ENCODE measurements at regions not wholly inside any gene's neighbourhood (a gene's known extent, or its start where the extent isn't known, plus 50 kb on each side); places are given as distances from the start of the nearest gene placed in this dataset.

GRCh38 chr2:18439716-18440115, 120.7 kb downstream of the RDH14 start:
- H2AFZ ChIP-seq, result no peak overlapping the region
- ATAC-seq (no peak), DNase-seq (ENCODE audit: low spot score) (no peak)
- no peaks in the 10 kb centered on the region for H3K79me2 ChIP-seq (replicated peaks; ENCODE audit: insufficient read depth)
- no peak overlapping the region for H3K4me3 ChIP-seq
- no peak overlapping the region for H3K27ac ChIP-seq (ENCODE audit: low read depth)
- H4K20me1 ChIP-seq (replicated peaks; ENCODE audit: insufficient read depth), result no peaks in the 10 kb centered on the region
- H3K27ac Mint-ChIP-seq, result no peak overlapping the region
- no peaks in the 10 kb centered on the region for H3K27me3 ChIP-seq (ENCODE audit: insufficient read depth)
- no peaks in the 10 kb centered on the region for H3K27me3 Mint-ChIP-seq (ENCODE audit: insufficient read depth, low read depth, poor library complexity)
- TF ChIP-seq NANOG (IDR thresholded peaks at IDR 0.05; ENCODE audit: borderline replicate concordance) (no peak), STAT1 (IDR thresholded peaks at IDR 0.05; ENCODE audit: unreplicated experiment) (no peak), CTCF (conservative IDR thresholded peaks at IDR 0.05; ENCODE audit: low read depth in 2 of 2) (no peak), JUNB (IDR thresholded peaks at IDR 0.05; ENCODE audit: unreplicated experiment) (no peak), POLR2AphosphoS5 (IDR thresholded peaks at IDR 0.05; ENCODE audit: low read depth) (no peak), ZNF331 (CRISPR knock-in tag; IDR thresholded peaks at IDR 0.05; ENCODE audit: low read depth) (no peak), CREB1 (CRISPR knock-in tag; IDR thresholded peaks at IDR 0.05; ENCODE audit: low read depth) (no peak), ETS1 (IDR thresholded peaks at IDR 0.05) (no peak), ZNF462 (CRISPR knock-in tag; IDR thresholded peaks at IDR 0.05) (no peak), EZH2 (IDR thresholded peaks at IDR 0.05; ENCODE audit: low read depth, unreplicated experiment) (no peak), ZNF114 (CRISPR knock-in tag; IDR thresholded peaks at IDR 0.05) (no peak), REST (IDR thresholded peaks at IDR 0.05; ENCODE audit: unreplicated experiment) (no peak), EZH2phosphoT487 (IDR thresholded peaks at IDR 0.05; ENCODE audit: unreplicated experiment) (no peak)
- no peaks in the 10 kb centered on the region for H3K4me1 Mint-ChIP-seq
- no peaks in the 10 kb centered on the region for H3F3A ChIP-seq (replicated peaks; ENCODE audit: low read depth)
- no peak overlapping the region for H3K4me2 ChIP-seq
- no peaks in the 10 kb centered on the region for H3K9me3 Mint-ChIP-seq
- no peaks in the 10 kb centered on the region for H3K9me2 ChIP-seq (ENCODE audit: insufficient read depth)
- no peaks in the 10 kb centered on the region for H3K4me1 ChIP-seq (ENCODE audit: insufficient read depth)
- no peaks in the 10 kb centered on the region for H3K36me3 Mint-ChIP-seq (ENCODE audit: low read depth)
- no peaks in the 10 kb centered on the region for H3K36me3 ChIP-seq (ENCODE audit: insufficient read depth)
- H3K4me3 Mint-ChIP-seq, result no peak overlapping the region
